Stimulated activated CD4-positive, alpha-beta T cell treated with anti-CD3 and anti-CD28 coated beads, TNF-alpha, amount 100 ng/mL, for 1 hour (primary cell): ENCODE measurements at regions not wholly inside any gene's neighbourhood (a gene's known extent, or its start where the extent isn't known, plus 50 kb on each side); places are given as distances from the start of the nearest gene placed in this dataset.
"Not testable (repeated sequence)": the region's sequence is repeated elsewhere in the genome, so short reads cannot be mapped to it uniquely, and the experiment has no call there.

Experiments
- DNase-seq, 3 donors: peaks; one replicate each; pipeline ENCODE4 v3.0.0-alpha.2; 2020; ENCODE audit warnings: low read depth in 3 of 3, low spot score in 1 of 3

- no peak for DNase-seq
Observed at GRCh38 chr16:11414815-11415775, 69.8 kb downstream of the RMI2 start.

- DNase-seq: no peak
Observed at GRCh38 chr16:11416228-11417001, 71.2 kb downstream of the RMI2 start.

GRCh38 chr16:11417487-11417886, 72.2 kb downstream of the RMI2 start:
- DNase-seq: no peak

- DNase-seq: no peak
Observed at GRCh38 chr16:11418506-11418905, 73.2 kb downstream of the RMI2 start.

- DNase-seq: not testable (repeated sequence)
Observed at GRCh38 chr16:11420067-11420466, 74.8 kb downstream of the RMI2 start.

GRCh38 chr16:11420895-11421294, 75.6 kb downstream of the RMI2 start:
- no peak for DNase-seq

- DNase-seq: no peak
Observed at GRCh38 chr16:11422381-11423314, 77.4 kb downstream of the RMI2 start.

GRCh38 chr16:11423315-11424117, 78.3 kb downstream of the RMI2 start:
- DNase-seq: no peak

GRCh38 chr16:11424118-11424460, 78.8 kb downstream of the RMI2 start:
- DNase-seq: no peak

GRCh38 chr16:11425140-11425539, 79.9 kb downstream of the RMI2 start:
- DNase-seq: no peak

- DNase-seq: no peak
Observed at GRCh38 chr16:11428623-11428953, 83.3 kb downstream of the RMI2 start.

- no peak for DNase-seq
Observed at GRCh38 chr16:11429123-11429522, 83.9 kb downstream of the RMI2 start.

- no peak for DNase-seq
Observed at GRCh38 chr16:11429823-11430222, 84.6 kb downstream of the RMI2 start.

- no peak for DNase-seq
Observed at GRCh38 chr16:11430601-11431317, 85.5 kb downstream of the RMI2 start.

- no peak for DNase-seq
Observed at GRCh38 chr16:11431915-11432465, 86.7 kb downstream of the RMI2 start.

- DNase-seq: no peak
Observed at GRCh38 chr16:11432856-11433395, 87.7 kb downstream of the RMI2 start.

- no peak for DNase-seq
Observed at GRCh38 chr16:11435576-11435975, 90.3 kb downstream of the RMI2 start.

GRCh38 chr16:11437069-11437468, 91.8 kb downstream of the RMI2 start:
- no peak for DNase-seq
